Ascending aorta (tissue), 2 donors: ENCODE measurements at regions not wholly inside any gene's neighbourhood (a gene's known extent, or its start where the extent isn't known, plus 50 kb on each side); places are given as distances from the start of the nearest gene placed in this dataset.
"Not testable (repeated sequence)": the region's sequence is repeated elsewhere in the genome, so short reads cannot be mapped to it uniquely, and the experiment has no call there.

ENCODE experiments used
- DNase-seq, 2 donors: peaks; one replicate each; pipeline ENCODE4 v3.0.0-alpha.2; 2019; ENCODE audit warnings: low spot score in 2 of 2
- H3K27ac ChIP-seq, 2 donors: fragments of 200-600 bp; sonication (generic); one replicate each; pipeline ENCODE4 v1.5.1; 2016 to 2017; ENCODE audit warnings: mild to moderate bottlenecking in 1 of 2
- H3K27me3 ChIP-seq: fragments of 200-600 bp; sonication (generic); one replicate; pipeline ENCODE4 v1.5.1; 2017
- H3K36me3 ChIP-seq, 2 donors: fragments of 200-600 bp; sonication (generic); one replicate each; pipeline ENCODE4 v1.5.1; 2016
- H3K4me1 ChIP-seq, 2 donors: fragments of 200-600 bp; sonication (generic); one replicate each; pipeline ENCODE4 v1.5.1; 2016 to 2017; ENCODE audit warnings: mild to moderate bottlenecking in 1 of 2
- H3K4me3 ChIP-seq, 2 donors: fragments of 200-600 bp; sonication (generic); one replicate each; pipeline ENCODE4 v1.5.1; 2016 to 2017; ENCODE audit warnings: mild to moderate bottlenecking in 1 of 2
- H3K9me3 ChIP-seq, 2 donors: fragments of 200-600 bp; sonication (generic); one replicate each; pipeline ENCODE4 v1.5.1; 2016
- CTCF ChIP-seq, 3 experiments: fragments of 200-600 bp in 2 of 3; fragments of 450-650 bp in 1 of 3; sonication (generic) in 2 of 3; IDR thresholded peaks; one replicate each; pipeline ENCODE4 v1.5.1; 2016 to 2019; ENCODE audit warnings: antibody characterized with exemption in 3 of 3, mild to moderate bottlenecking in 1 of 3, moderate library complexity in 1 of 3
- intact Hi-C: fragments of 100-400 bp; cut with DNase I; formaldehyde crosslinking; loops from one replicate; pipeline ENCODE4 v1.15.1; 2023

GRCh38 chr3:118146658-118147375 lies 887.8 kb downstream of the IGSF11 start:
- no peak for TF ChIP-seq CTCF (IDR thresholded peaks at IDR 0.05)
- intact Hi-C loops, result no loop called here
- Histone ChIP-seq H3K4me1 (no peaks in the 10 kb centered on the region), H3K9me3 (no peaks in the 10 kb centered on the region), H3K27ac (no peak overlapping the region), H3K36me3 (no peaks in the 10 kb centered on the region), H3K27me3 (no peaks in the 10 kb centered on the region), H3K4me3 (no peak overlapping the region)
- DNase-seq, result no peak

GRCh38 chr3:118151164-118151563 lies 883.5 kb downstream of the IGSF11 start:
- H3K36me3 ChIP-seq, result no peaks in the 10 kb centered on the region
- no peak overlapping the region for H3K27ac ChIP-seq
- no peak overlapping the region for H3K4me3 ChIP-seq
- no peaks in the 10 kb centered on the region for H3K27me3 ChIP-seq
- no peak for TF ChIP-seq CTCF (IDR thresholded peaks at IDR 0.05)
- intact Hi-C loops, result no loop called here
- H3K4me1 ChIP-seq, result no peaks in the 10 kb centered on the region
- DNase-seq, result no peak
- H3K9me3 ChIP-seq, result no peaks in the 10 kb centered on the region

- H3K4me1 ChIP-seq, DNase-seq, H3K9me3 ChIP-seq, H3K27ac ChIP-seq, H3K4me3 ChIP-seq, H3K36me3 ChIP-seq, intact Hi-C loops, H3K27me3 ChIP-seq: not testable (repeated sequence)
Observed at GRCh38 chr3:118162627-118163588, 871.7 kb downstream of the IGSF11 start.

GRCh38 chr3:118165413-118165812 lies 869.2 kb downstream of the IGSF11 start:
- Histone ChIP-seq H3K36me3 (no peaks in the 10 kb centered on the region), H3K4me3 (no peak overlapping the region), H3K9me3 (no peaks in the 10 kb centered on the region), H3K4me1 (no peaks in the 10 kb centered on the region), H3K27me3 (no peaks in the 10 kb centered on the region), H3K27ac (no peak overlapping the region)
- intact Hi-C loops, result no loop called here
- no peak for TF ChIP-seq CTCF (IDR thresholded peaks at IDR 0.05)
- no peak for DNase-seq

- Histone ChIP-seq H3K36me3 (no peaks in the 10 kb centered on the region), H3K4me1 (no peaks in the 10 kb centered on the region), H3K4me3 (no peak overlapping the region), H3K27ac (no peak overlapping the region), H3K27me3 (no peaks in the 10 kb centered on the region), H3K9me3 (no peaks in the 10 kb centered on the region)
- no peak for DNase-seq
- intact Hi-C loops, result no loop called here
- TF ChIP-seq CTCF (IDR thresholded peaks at IDR 0.05), result no peak
Observed at GRCh38 chr3:118167571-118167970, 867.1 kb downstream of the IGSF11 start.

GRCh38 chr3:118168175-118168574 lies 866.5 kb downstream of the IGSF11 start:
- intact Hi-C loops, result no loop called here
- H3K27me3 ChIP-seq, result no peaks in the 10 kb centered on the region
- no peak for DNase-seq
- no peaks in the 10 kb centered on the region for H3K9me3 ChIP-seq
- H3K4me3 ChIP-seq, result no peak overlapping the region
- no peak overlapping the region for H3K27ac ChIP-seq
- H3K36me3 ChIP-seq, result no peaks in the 10 kb centered on the region
- no peak for TF ChIP-seq CTCF (IDR thresholded peaks at IDR 0.05)
- H3K4me1 ChIP-seq, result no peaks in the 10 kb centered on the region
